ENCODE measurements at regions not wholly inside any gene's neighbourhood (a gene's known extent, or its start where the extent isn't known, plus 50 kb on each side); places are given as distances from the start of the nearest gene placed in this dataset.

DNA sequence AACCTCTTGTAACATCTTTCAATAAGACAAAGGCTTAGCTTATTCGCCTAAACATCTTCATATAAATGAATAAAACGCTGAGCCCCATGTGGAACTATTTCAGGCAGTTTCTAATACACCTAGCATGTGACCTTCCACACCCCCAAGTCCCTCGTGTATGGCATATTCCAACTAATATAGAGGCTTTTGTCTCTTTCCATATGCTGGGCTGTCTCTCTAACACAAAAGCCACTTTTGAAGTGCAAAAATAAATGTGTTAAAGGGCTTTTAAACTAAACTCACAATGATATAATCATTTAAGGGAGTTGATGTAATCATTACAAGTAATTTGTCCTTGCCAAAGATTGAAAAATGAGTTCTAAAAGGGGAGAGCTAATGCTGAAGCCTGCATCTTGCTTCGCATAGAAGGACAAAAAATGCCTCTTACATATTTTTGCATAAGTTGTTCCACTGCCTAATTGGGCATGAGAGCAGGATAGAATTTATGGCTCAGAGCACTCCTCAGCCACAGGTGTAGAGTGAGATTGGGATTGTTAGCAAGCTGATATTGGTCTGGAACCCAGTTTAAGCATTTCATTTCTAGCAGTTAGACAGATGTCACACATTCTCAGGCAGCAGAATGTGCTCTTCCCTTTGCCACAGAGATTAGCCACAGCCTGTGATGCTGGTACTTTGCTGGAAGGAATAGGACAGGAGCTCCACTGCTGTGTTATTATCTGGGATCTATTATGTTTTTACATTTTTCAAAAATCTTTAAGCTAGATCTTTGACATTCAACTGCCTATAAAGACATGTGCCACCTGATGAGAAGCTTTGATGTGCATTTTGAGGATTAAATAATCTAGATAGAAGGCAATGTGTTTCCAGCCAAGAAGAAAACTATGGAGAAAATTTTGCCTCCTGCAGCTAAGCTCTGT lies 1044.4 kb downstream of the ADGRL2 start:
- intact Hi-C loops (cut with micrococcal nuclease): no loop called here

- intact Hi-C loops (cut with micrococcal nuclease): no loop called here
These were observed 1043.7 kb downstream of the ADGRL2 start for GRCh38 chr1:82844447-82844846.

DNA sequence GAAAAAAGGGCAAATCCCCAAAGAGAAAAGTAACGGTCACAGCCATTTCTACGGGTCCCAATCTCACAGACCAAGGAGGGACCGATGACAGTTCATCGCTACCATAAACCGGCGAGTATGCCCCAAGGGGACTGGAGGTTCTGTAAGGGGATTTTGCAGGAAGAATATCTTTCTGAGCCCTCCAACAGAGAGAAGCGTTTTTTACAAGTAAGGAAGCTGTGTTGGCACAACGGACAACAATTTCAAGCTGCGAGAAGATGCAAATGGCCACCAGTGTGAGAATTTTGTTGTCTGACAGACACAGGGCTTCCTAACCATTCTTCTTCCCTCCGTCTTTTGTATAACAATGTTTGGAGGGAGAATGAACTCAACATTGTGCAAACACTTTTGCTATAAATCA lies 1043.1 kb downstream of the ADGRL2 start:
- intact Hi-C loops (cut with micrococcal nuclease): no loop called here

DNA sequence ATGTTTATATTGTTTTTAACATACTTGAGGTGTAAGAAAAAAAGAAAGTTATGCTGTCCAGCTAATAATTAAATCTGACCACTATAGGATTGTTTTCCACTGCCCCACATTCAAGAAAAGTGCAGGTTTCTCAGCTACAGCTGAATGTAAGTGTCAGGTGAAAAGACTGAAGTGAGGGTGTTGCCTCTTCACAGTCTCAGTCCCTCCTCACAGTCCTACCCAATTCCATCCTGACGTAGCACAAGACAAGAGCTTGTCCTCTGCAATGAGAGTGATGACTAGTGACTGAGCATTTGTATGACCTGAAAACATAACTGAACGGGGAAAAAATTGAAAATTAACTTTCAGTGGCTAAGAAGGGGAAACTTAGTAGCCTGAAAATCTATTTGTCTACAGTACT lies 1039.5 kb downstream of the ADGRL2 start:
- intact Hi-C loops (cut with micrococcal nuclease): no loop called here

DNA sequence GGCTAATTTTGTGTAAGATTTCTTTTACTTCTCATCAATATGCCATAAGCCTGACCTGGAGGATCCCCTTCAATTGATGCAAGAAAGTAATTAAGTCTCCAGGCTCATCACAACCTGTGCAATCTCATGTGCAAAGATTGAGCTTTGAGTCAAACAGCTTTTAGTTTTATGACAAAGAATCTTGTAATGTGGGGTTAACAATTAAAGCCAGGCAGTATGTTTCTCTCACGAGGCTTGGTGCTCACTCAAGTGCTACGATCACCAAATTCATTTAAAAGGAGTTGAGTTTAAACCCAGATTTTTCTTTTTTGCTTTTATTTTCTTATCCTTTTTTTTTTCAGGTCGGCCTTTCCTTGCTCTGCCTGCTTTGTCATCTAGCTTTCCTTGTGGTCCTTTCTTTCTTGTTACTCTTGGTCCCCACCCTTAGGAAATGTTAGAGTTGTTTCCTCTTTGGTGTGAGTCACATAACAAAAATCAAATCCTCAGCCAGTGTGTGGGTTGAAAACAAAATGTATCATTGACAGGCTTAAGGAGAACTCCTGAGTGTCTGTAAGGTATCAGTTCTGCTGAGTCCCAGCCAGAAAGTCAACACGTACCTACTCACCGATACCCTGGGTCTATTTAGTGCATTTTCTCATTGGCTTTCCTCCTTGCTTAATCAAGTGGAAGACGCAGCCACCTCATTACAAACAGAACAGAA lies 1037.2 kb downstream of the ADGRL2 start:
- intact Hi-C loops (cut with micrococcal nuclease): no loop called here

- intact Hi-C loops (cut with micrococcal nuclease): no loop called here
These were observed 1036.4 kb downstream of the ADGRL2 start for GRCh38 chr1:82836973-82837680.

- intact Hi-C loops (cut with micrococcal nuclease): no loop called here
These were observed 1035.7 kb downstream of the ADGRL2 start for GRCh38 chr1:82836213-82836972.

GRCh38 chr1:82830690-82831380 lies 1030.1 kb downstream of the ADGRL2 start:
- intact Hi-C loops (cut with micrococcal nuclease): no loop called here

DNA sequence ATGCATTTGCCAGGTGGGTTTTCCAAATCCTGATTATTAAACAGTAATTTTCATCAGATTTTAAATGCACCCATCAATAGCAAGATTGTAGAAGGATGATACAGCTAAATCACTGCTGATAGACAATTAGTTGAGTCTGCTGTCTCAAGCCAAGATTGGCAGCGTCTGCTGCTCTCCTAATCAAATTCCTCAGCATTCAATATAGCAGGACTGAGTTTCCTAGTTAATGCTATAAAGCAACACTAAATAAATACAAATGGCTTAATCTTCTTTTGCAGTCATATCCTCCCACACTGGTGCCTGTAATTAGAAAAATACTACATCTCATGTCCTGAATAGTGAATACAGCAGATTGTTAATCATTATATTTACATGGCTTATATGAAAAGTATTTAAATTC lies 1028.8 kb downstream of the ADGRL2 start:
- intact Hi-C loops (cut with micrococcal nuclease): no loop called here

DNA sequence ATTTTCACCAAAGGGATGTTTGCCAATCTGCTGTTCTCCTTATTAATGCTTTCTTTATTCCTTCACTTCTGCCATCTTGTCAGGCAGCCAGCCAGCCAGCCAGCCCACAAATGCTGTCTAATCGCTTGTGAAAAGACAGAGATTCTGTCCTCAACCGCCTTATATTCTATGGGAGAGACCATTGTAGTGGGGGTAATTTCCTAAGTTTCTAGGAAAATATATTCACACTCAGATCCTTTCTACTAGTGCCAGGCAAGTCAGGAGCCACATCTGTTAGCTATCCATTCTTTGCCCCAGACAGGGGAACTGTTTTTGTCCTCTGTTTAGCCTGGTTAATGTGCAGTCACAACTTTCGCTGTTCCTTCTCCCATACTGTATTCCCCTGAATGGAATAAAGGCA lies 1023.1 kb downstream of the ADGRL2 start:
- intact Hi-C loops (cut with micrococcal nuclease): no loop called here

GRCh38 chr1:82820816-82821215 lies 1020.1 kb downstream of the ADGRL2 start:
- intact Hi-C loops (cut with micrococcal nuclease): no loop called here

DNA sequence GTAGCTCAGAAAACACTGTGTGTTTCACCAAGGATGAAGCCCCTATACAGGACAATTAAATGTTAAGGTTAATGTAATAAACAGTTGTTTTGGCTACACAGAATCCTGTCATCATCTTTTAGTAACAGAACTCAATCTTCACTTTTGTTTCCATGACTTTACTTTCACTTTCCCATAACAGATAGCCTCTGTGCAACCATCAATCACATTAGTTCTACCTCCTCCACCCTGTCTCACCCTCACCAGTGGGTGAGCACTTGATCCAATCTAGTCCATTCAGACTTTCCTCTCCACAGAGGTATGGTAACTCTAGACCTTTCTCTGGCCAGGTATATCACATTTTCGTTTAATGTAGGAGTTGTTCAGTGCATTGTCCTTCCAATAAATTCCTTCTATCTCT lies 1018.5 kb downstream of the ADGRL2 start:
- intact Hi-C loops (cut with micrococcal nuclease): no loop called here

- intact Hi-C loops (cut with micrococcal nuclease): no loop called here
These were observed 1017.9 kb downstream of the ADGRL2 start for GRCh38 chr1:82818586-82818985.

GRCh38 chr1:82813386-82813785 lies 1012.7 kb downstream of the ADGRL2 start:
- intact Hi-C loops (cut with micrococcal nuclease): no loop called here

DNA sequence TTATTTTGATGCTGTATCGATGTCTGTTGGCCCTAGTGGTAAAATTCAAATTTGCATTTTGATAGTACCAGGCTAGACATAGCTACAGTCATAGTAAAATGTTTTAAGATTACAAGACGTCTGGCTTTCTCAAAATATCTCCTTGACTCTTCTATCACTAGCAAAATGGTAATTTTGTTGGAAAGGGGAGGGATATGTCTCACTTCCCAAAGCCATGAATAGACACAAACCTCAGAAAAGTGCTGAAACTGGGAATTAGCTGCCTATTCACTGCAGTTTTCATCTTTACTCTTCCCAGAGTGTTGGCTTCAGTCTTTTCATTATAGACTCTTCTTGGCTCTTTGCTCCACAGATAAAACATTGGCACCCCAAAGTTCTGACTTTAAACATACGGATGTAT lies 1009.9 kb downstream of the ADGRL2 start:
- intact Hi-C loops (cut with micrococcal nuclease): no loop called here

DNA sequence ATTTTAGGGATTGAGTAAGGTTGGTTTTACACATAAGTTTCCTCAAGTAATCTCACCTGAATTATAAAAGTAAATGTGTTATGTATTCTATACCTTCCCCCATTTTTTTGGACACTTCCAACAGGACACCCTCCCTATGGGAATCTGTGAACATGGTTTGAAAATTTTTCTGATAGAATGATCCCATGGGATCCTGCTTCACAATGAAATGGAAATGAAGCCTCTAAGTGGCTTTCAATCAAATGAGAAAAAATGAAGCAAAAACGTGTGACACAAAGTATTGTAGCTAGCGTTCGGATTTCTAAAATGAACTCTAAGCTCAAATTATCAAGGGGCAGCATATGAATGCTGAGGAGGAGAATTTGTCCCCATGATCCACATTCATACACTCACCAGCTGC lies 1006.8 kb downstream of the ADGRL2 start:
- intact Hi-C loops (cut with micrococcal nuclease): no loop called here

DNA sequence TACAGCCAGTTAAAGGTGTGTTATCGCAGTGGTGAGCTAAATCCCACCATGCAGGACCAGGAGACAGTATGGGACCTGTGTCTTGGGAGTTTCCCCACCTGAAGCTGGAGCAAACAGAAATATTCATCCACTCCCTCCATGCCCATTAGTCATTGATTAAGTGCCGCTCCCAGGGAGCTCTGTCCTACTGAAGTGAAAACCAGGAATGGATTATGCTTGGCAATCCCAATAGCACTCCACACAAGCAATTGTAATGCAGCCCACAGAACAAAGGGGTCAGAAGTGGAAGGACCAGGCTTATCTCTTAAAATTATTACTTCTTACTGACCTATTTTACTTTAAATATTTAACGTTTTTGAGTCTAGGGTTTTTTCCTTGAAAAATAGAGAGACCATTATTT lies 1005.4 kb downstream of the ADGRL2 start:
- intact Hi-C loops (cut with micrococcal nuclease): no loop called here

DNA sequence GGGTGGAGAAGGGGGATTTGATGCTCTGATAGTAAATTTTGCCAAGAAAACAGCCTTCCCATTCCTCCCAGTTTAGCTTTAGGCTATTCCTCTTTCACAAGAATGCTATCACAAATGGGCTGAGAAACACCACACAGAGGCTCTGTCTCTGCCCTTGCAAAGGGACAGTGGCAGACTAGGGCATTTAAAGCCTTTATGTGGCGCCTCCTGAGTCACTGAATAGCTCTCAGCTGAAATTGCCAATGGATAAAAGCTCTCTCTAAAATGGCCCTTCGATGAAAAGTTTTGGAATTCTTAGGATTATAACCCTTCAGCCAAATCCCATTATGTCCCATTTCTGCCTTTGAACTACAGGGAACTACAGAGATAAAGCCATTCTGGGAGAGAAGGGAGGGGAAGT lies 1000.4 kb downstream of the ADGRL2 start:
- intact Hi-C loops (cut with micrococcal nuclease): no loop called here

DNA sequence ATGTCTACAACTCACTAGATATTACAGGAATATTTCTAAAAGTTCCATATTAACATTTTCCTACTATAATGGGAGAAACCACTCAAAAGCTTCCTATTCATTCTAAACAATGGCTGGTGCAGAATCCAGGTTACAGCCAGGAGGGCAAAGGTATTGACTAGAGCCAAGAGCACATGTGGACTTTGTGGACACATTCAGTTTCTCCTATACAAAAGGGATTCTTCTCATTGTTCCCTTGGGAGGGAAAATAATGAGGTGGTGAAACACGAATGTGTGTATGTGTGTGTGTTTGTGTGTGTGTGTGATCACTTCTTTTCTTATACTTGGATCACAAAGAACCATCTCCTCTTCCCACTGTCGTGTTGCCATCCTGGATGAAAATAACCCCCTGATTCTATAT lies 1000.0 kb downstream of the ADGRL2 start:
- intact Hi-C loops (cut with micrococcal nuclease): no loop called here

- intact Hi-C loops (cut with micrococcal nuclease): no loop called here
These were observed 998.5 kb downstream of the ADGRL2 start for GRCh38 chr1:82799261-82799660.
